Retina (tissue), 1 donor: ENCODE measurements at regions not wholly inside any gene's neighbourhood (a gene's known extent, or its start where the extent isn't known, plus 50 kb on each side); places are given as distances from the start of the nearest gene placed in this dataset.
"Not testable (repeated sequence)": the region's sequence is repeated elsewhere in the genome, so short reads cannot be mapped to it uniquely, and the experiment has no call there.

ENCODE experiments used
- DNase-seq: peaks from one replicate; pipeline ENCODE4 v3.0.0-alpha.2; 2016

GRCh38 chr13:65461590-65461989 lies 1768.5 kb downstream of the PCDH9 start:
- DNase-seq, result no peak

- no peak for DNase-seq
These were observed 1770.0 kb downstream of the PCDH9 start for GRCh38 chr13:65460136-65460535.

- DNase-seq, result no peak
These were observed 1773.8 kb downstream of the PCDH9 start for GRCh38 chr13:65456150-65456912.

DNA sequence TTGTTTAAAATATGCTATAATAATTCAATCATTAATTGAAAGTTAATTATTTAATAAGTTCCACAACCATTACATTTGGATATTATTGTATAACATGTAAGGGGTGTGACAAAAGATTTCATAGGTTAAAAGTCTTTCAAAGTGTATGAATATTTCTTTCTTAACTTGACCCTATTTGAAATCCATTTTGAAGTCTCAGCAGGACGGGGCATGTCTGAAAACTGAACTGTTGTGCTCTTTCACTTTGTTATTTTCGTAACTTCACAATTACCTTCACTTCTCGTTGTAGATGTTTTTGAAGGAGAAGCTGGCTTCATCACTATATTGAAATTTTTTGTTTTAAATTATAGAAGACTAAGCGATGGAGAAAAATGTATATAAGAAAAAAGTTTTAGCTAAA lies 1775.7 kb downstream of the PCDH9 start:
- no peak for DNase-seq

DNA sequence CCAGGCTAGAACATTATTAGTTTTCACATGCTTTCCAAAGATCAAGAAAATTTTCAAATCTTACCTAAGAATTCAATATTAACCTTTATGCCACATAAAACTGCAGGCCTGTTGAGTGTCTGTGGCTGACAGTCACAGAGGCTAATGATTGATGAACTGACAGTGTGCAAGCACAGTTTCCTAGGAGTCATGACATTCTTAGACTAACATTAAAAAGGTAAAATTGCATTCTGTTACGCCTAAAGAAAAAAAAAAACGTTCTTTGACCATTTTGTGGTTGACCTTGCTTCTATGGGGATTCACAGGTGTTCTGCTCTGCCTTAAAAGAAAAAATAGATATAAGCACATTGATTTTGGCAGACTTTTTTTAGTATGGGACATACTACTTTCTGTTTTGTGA lies 1776.2 kb downstream of the PCDH9 start:
- no peak for DNase-seq

DNA sequence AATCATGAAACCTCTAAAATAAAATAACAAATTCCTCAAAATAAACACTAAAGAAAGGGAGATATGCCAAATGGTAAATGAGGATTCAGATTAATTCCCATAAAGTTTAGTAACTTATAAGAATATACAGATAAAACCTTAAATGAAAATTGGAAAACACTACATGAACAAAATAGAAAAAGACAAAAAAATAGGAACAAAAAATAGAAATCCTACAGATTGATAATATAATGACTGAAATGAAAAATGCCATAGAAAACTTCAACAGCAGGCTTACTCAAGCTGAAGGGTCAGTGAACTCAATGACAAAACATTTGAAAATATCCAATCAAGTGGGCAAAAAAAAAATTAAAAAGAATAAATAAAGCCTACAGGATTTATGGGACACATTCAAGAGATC lies 1784.8 kb downstream of the PCDH9 start:
- DNase-seq, result no peak

DNA sequence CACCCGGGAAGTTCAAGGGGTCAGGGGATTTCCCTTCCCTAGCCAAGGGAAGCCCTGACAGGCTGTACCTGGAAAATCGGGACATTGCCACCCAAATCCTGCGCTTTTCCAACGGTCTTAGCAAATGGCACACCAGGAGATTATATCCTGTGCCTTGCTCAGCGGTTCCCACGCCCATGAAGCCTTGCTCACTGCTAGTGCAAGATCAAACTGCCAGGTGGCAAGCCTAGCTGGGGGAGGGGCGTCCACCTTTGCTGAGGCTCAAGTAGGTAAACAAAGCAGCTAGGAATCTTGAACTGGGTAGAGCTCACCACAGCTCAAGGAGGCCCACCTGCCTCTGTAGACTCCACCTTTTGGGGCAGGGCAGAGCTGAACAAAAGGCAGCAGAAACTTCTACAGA lies 1794.5 kb downstream of the PCDH9 start:
- no peak for DNase-seq

DNA sequence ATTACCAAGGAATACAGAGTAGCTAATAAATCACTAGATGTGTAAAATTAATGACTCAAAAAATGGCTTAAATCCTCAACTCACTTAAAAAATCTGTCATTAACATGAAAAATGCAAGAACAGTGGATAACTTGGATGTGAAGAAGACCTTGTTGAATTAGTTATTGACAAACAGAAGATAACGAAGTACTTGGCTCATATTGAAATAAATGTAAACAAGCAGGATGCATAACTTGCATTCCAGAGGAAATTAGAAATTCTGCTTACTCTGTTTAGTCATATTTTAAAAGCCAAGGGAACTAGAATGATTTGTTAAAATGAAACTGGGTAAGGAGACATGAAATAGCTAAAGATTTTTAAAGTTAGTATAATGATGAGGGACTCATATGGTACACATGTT lies 1812.2 kb downstream of the PCDH9 start:
- no peak for DNase-seq

DNA sequence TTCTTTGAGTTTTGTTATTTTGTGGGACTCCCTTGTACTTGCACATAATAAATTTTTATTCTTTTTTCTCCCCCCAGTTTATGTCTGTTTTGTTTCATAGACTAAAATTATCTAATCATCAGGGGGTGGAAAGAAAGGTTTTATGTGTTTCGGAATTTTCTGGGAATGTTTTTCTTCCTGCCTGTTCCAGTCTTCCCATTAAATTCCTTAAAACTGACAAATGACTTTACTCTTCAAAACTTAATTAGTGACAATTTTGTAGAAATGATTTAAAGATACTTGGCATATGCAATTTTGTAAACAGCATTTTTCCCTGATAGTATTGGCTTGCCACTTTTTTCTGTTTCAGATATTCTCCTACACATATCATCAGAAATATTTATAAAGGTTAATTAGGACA lies 1813.4 kb downstream of the PCDH9 start:
- no peak for DNase-seq

- DNase-seq, result no peak
These were observed 1815.9 kb downstream of the PCDH9 start for GRCh38 chr13:65414187-65414586.

GRCh38 chr13:65411521-65411920 lies 1818.6 kb downstream of the PCDH9 start:
- no peak for DNase-seq

DNA sequence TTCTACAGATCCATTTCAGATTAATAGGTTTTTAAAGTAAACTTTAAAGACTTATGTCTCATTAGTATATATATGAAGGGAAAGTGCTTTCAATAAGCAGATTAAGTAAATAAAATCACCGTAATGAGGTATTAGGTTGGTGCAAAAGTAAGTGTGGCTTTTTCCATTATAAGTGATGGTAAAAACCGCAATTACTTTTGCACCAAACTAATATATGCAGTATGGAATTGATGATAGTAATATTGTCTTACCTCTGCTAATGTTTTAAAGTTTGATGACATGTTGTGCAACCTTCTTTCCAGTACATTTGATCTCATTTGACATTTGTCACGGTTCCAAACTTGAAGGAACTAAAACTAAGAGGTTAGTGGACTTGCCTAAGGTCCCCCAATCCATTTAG lies 1819.3 kb downstream of the PCDH9 start:
- no peak for DNase-seq

GRCh38 chr13:65401315-65401714 lies 1828.8 kb downstream of the PCDH9 start:
- no peak for DNase-seq

- DNase-seq, result no peak
These were observed 1829.4 kb downstream of the PCDH9 start for GRCh38 chr13:65400702-65401101.

DNA sequence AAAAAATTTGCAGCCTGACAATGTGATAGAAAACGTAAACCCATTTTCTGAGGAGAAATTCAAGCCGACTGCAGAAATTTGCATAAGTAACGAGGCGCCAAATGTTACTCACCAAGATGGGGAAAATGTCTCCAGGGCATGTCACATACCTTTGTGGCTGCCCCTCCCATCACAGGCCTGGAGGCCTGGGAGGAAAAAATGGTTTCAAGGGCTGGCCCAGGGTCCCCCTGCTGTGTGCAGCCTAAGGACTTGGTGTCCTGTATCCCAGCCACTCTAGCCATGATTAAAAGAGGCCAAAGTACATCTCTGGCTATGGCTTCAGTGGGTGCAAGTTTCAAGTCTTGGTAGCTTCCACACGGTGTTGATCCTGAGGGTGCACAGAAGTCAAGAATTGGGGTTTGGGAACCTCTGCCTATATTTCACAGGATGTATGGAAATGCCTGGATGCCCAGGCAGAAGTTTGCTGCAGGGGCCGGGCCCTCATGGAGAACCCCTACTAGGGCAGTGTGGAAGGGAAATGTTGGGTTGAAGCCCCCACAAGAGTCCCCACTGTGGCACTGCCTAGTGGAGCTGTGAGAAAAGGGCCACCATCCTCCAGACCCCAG lies 1842.3 kb downstream of the PCDH9 start:
- DNase-seq, result no peak

DNA sequence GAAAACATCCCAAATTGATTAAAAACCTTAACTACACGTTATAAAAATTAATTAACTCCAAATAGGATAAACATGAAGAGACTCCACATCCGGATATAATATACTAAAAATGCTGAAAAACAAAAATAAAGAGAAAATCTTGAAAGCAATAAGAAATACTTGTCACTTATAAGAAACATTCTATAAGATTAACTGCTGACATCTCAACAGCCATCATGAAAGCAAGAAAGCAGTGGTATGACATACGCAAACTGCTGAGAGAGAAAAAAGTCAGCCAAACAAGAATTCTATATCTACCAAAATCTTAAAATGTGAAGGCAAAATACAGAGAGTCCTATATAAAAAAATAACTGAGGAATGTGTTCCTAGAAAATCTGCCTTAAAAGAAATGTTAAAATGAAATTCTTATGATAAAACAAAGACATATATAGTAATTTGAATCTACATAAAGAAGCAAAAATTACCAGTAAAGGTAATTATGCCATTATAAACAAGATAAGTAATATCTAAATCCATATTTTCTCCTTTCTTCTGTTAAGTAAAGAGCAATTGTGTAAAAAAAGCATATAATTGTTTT lies 1851.1 kb downstream of the PCDH9 start:
- no peak for DNase-seq

- no peak for DNase-seq
These were observed 1851.7 kb downstream of the PCDH9 start for GRCh38 chr13:65378484-65378883.

GRCh38 chr13:65368832-65369231 lies 1861.3 kb downstream of the PCDH9 start:
- DNase-seq, result no peak

GRCh38 chr13:65353951-65354350 lies 1876.2 kb downstream of the PCDH9 start:
- no peak for DNase-seq

DNA sequence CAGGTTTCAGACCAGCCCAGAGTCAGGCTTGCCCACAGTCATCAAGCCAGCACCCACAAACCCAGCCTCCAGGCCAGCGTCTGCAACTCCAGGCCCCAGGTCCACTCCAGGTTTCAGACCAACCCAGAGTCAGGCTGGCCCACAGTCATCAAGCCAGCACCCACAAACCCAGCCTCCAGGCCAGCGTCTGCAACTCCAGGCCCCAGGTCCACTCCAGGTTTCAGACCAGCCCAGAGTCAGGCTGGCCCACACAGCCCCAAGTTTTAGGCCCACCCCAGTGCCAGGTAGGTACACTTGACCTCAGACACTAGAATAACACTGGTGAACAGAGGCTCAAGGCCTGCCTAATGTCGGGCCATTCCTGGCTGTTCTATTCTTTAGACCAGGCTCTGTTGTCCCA lies 1877.0 kb downstream of the PCDH9 start:
- DNase-seq, result not testable (repeated sequence)

- no peak for DNase-seq
These were observed 1882.6 kb downstream of the PCDH9 start for GRCh38 chr13:65347420-65348030.

GRCh38 chr13:65343898-65344663 lies 1886.1 kb downstream of the PCDH9 start:
- DNase-seq, result no peak
